Upper lobe of left lung (tissue), 6 donors: ENCODE measurements at regions not wholly inside any gene's neighbourhood (a gene's known extent, or its start where the extent isn't known, plus 50 kb on each side); places are given as distances from the start of the nearest gene placed in this dataset.

ENCODE experiments used
- ATAC-seq, 2 donors: fragments of 200-7000 bp; cut with Tn5 transposase; one replicate each; pipeline ENCODE4 v1.9.1; 2022; ENCODE audit warnings: mild to moderate bottlenecking in 2 of 2, moderate library complexity in 2 of 2; ENCODE audit not compliant: low FRiP score in 2 of 2
- DNase-seq, 2 donors: peaks; one replicate each; pipeline ENCODE4 v3.0.0-alpha.2; 2019 to 2020
- H3K27ac ChIP-seq, 4 donors: fragments of 200-600 bp; sonication (generic); one replicate each; pipeline ENCODE4 v1.5.1; 2016 to 2019
- H3K27me3 ChIP-seq, 4 donors: fragments of 200-600 bp; sonication (generic); one replicate each; pipeline ENCODE4 v1.5.1; 2017 to 2019
- H3K36me3 ChIP-seq, 4 donors: fragments of 200-600 bp; sonication (generic); one replicate each; pipeline ENCODE4 v1.5.1; 2016 to 2019
- H3K4me1 ChIP-seq, 4 donors: fragments of 200-600 bp; sonication (generic); one replicate each; pipeline ENCODE4 v1.5.1; 2018 to 2019
- H3K4me3 ChIP-seq, 4 donors: fragments of 200-600 bp; sonication (generic); one replicate each; pipeline ENCODE4 v1.5.1; 2017 to 2019; ENCODE audit warnings: mild to moderate bottlenecking in 2 of 4, moderate library complexity in 1 of 4
- H3K9me3 ChIP-seq, 4 donors: fragments of 200-600 bp; sonication (generic); one replicate each; pipeline ENCODE4 v1.5.1; 2018 to 2019
- EP300 ChIP-seq, 4 donors: sonication (generic); formaldehyde crosslinking; IDR thresholded peaks; one replicate each; pipeline ENCODE4 v1.5.1; 2017; ENCODE audit warnings: antibody characterized with exemption in 4 of 4, control low read depth in 2 of 4
- POLR2A ChIP-seq, 4 donors: fragments of 450-650 bp; IDR thresholded peaks; one replicate each; pipeline ENCODE4 v1.5.1; 2016 to 2017; ENCODE audit warnings: antibody characterized with exemption in 4 of 4, mild to moderate bottlenecking in 2 of 4
- POLR2AphosphoS5 ChIP-seq, 2 donors: sonication (generic); formaldehyde crosslinking; IDR thresholded peaks; one replicate each; pipeline ENCODE4 v1.5.1; 2017; ENCODE audit warnings: antibody characterized with exemption in 2 of 2
- WGBS, 2 donors: methylation state at CpG; one replicate each; pipeline ENCODE4 v1.1.5; 2017 to 2018; 5-methylcytosine and 5-hydroxymethylcytosine counted together
- TF ChIP-seq, protein P1 (sequence below), 6 experiments: fragments of 450-650 bp in 4 of 6; fragments of 200-600 bp in 2 of 6; sonication (generic) in 2 of 6; IDR thresholded peaks; one replicate each; pipeline ENCODE4 v1.5.1; 2016 to 2019; ENCODE audit warnings: antibody characterized with exemption in 6 of 6
- donor health status: DM: no; HTN: no; CAD: no; lungs with moderate emphysema.
- donor health status: DM: no; HTN: yes; CAD: no; lungs with severe emphysema.

DNA sequence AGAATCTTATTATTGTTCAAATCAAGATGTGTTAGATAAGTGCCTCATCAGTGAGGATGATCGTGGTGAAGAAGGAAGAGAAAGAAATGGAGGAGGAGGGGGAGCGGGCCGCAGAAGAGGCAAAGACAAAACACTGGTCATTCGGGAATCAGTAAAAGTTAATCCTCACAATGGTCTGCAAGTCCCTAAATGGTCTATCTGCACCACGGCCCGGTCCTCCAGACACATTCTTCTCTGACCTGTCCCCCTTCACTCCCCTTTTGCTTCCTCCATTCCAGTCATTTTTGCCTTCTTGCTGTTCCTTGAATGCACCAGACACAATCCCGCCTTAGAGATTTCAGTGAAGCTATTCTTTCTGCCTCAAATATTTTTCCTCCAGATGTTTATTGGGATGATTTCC, 240.1 kb upstream of the ADGRL2 start:
- Histone ChIP-seq H3K36me3 (no peaks in the 10 kb centered on the region), H3K4me3 (no peak overlapping the region), H3K27ac (no peak overlapping the region), H3K9me3 (no peaks in the 10 kb centered on the region), H3K4me1 (peaks cover 0 to 4% (median 0%) of the 10 kb centered on the region in 4 donors), H3K27me3 (no peaks in the 10 kb centered on the region)
- no peak for ATAC-seq
- TF ChIP-seq EP300 (IDR thresholded peaks at IDR 0.05) = no peak
- TF ChIP-seq POLR2AphosphoS5 (IDR thresholded peaks at IDR 0.05) = no peak
- no peak for TF ChIP-seq POLR2A (IDR thresholded peaks at IDR 0.05)
- TF ChIP-seq, protein P1, sequence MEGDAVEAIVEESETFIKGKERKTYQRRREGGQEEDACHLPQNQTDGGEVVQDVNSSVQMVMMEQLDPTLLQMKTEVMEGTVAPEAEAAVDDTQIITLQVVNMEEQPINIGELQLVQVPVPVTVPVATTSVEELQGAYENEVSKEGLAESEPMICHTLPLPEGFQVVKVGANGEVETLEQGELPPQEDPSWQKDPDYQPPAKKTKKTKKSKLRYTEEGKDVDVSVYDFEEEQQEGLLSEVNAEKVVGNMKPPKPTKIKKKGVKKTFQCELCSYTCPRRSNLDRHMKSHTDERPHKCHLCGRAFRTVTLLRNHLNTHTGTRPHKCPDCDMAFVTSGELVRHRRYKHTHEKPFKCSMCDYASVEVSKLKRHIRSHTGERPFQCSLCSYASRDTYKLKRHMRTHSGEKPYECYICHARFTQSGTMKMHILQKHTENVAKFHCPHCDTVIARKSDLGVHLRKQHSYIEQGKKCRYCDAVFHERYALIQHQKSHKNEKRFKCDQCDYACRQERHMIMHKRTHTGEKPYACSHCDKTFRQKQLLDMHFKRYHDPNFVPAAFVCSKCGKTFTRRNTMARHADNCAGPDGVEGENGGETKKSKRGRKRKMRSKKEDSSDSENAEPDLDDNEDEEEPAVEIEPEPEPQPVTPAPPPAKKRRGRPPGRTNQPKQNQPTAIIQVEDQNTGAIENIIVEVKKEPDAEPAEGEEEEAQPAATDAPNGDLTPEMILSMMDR (IDR thresholded peaks at IDR 0.05) = no peak
- 89 to 92% methylated on average over 7 of the region's 7 CpGs for WGBS, 2 donors
- no peak for DNase-seq

DNA sequence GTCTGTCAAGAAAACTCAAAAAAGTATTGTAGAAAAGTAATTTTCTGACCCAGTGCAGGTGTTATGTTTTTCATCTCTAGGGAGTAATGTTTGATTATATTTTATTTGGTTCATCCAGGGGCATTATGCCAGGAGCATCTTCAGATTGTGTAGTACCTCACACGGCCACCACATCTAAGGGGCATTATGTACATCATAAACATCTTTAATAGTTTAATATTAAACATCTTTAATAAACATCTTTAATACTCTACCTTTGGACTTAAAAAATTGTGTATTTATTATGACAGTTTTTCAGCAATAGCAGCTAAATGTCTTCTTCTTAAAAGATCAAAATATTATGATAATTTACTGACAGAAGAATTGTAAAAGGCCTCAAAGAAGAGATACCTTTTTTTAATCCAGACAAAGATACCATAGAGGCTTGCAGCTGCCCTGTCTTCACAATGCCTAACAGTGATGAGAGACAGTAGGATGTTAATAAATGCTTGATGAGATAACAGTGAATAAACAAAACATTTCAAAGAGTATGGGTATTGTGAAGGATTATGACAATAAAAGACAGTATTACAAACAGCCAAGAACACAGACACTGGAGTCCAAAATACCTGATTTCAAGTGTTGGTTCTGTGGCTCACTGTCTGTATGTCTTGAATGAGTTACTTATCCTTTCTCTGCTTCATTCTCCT, 240.9 kb upstream of the ADGRL2 start:
- TF ChIP-seq, protein P1 (IDR thresholded peaks at IDR 0.05) = no peak
- no peak for TF ChIP-seq POLR2A (IDR thresholded peaks at IDR 0.05)
- TF ChIP-seq POLR2AphosphoS5 (IDR thresholded peaks at IDR 0.05) = no peak
- TF ChIP-seq EP300 (IDR thresholded peaks at IDR 0.05) = no peak
- WGBS, 2 donors = 45 to 54% methylated on average over 1 of the region's 1 CpG

DNA sequence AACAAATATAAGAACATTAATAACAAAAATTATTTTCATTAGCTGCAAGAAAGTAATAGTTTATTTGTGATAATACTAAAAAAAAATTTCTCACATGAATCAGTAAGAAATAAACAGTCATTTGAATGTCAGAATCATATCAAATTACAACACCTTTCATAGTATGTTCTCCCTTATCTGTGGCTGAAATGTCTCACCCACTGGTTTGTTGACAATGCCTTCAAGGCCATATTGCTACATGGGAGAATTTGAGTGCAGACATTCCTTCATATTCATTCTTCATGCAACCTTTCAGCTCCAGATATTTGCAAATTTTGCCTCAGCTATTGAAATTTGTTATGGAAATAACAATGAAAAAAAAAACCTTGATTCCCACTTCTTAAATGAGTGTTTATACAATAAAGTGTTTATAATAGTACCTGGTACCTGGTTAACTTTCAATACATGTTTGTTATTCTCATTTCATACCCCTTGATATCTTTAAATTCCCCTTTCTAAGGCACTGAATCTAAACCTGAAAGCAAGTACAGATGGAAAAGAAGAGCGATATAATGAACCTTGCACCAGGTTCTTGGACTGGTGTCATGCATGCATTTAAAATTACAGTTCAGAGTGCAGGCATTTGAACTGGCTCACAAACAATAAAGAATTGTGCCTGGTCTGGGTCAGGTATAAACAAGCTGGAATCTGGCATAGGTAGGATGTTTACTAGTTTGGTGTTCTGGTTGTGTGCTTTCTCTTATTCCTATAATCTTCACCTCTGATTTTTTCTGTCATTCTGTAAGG, 242.2 kb upstream of the ADGRL2 start:
- DNase-seq (no peak), ATAC-seq (no peak)
- 93 to 100% methylated on average over 1 of the region's 1 CpG for WGBS, 2 donors
- TF ChIP-seq POLR2A (IDR thresholded peaks at IDR 0.05) (no peak), POLR2AphosphoS5 (IDR thresholded peaks at IDR 0.05) (no peak), EP300 (IDR thresholded peaks at IDR 0.05) (no peak)
- TF ChIP-seq, protein P1 (IDR thresholded peaks at IDR 0.05) = no peak
- no peak overlapping the region for H3K27ac ChIP-seq
- H3K4me1 ChIP-seq = peaks cover 0 to 4% (median 0%) of the 10 kb centered on the region in 4 donors
- no peaks in the 10 kb centered on the region for H3K27me3 ChIP-seq
- H3K4me3 ChIP-seq = no peak overlapping the region
- no peaks in the 10 kb centered on the region for H3K36me3 ChIP-seq
- no peaks in the 10 kb centered on the region for H3K9me3 ChIP-seq

More for the DNA sequence above, 240.9 kb upstream of the ADGRL2 start:
- no peak overlapping the region for H3K4me3 ChIP-seq
- H3K9me3 ChIP-seq = no peaks in the 10 kb centered on the region
- ATAC-seq = no peak
- H3K4me1 ChIP-seq = peaks cover 0 to 4% (median 0%) of the 10 kb centered on the region in 4 donors
- no peak for DNase-seq
- H3K36me3 ChIP-seq = no peaks in the 10 kb centered on the region
- no peak overlapping the region for H3K27ac ChIP-seq
- no peaks in the 10 kb centered on the region for H3K27me3 ChIP-seq

DNA sequence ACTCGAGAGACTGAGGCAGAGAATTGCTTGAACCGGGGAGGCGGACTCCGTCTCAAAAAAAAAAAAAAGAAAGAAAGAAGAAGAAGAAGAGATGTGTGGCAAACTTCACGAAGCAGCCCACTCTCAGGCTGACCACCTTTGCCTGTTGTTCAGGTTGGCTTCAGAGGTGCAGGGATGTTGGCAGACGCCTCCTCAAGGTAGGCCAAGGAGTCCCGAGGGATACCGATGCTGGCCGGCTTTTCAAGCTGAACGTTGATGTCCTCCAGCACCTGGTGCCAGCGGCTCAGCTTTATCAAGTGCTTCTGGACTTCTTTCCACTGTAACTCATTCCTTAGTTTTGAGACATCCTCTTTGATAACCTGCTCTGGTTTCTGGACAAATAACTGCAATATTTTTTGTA, 243.8 kb upstream of the ADGRL2 start:
- DNase-seq = no peak
- Histone ChIP-seq H3K4me1 (no peaks in the 10 kb centered on the region), H3K36me3 (no peaks in the 10 kb centered on the region), H3K4me3 (no peak overlapping the region), H3K27me3 (no peaks in the 10 kb centered on the region), H3K27ac (no peak overlapping the region), H3K9me3 (no peaks in the 10 kb centered on the region)
- no peak for ATAC-seq
- 92 to 94% methylated on average over 11 of the region's 11 CpGs for WGBS, 2 donors
- TF ChIP-seq EP300 (IDR thresholded peaks at IDR 0.05) (no peak), POLR2AphosphoS5 (IDR thresholded peaks at IDR 0.05) (no peak), POLR2A (IDR thresholded peaks at IDR 0.05) (no peak)
- TF ChIP-seq, protein P1 (IDR thresholded peaks at IDR 0.05) = no peak
